Fibroblast of mammary gland (primary cell): ENCODE measurements at regions not wholly inside any gene's neighbourhood (a gene's known extent, or its start where the extent isn't known, plus 50 kb on each side); places are given as distances from the start of the nearest gene placed in this dataset.

ENCODE experiments used
- DNase-seq: peaks from one replicate; pipeline ENCODE4 v3.0.0-alpha.2; 2010; ENCODE audit warnings: low read depth
- H3K4me3 ChIP-seq: 2 replicates; pipeline ENCODE4 v1.5.1; 2011; ENCODE audit warnings: low read depth, mild to moderate bottlenecking, low read length, moderate library complexity; ENCODE audit not compliant: control insufficient read depth
- TF ChIP-seq, protein P1 (sequence below): conservative IDR thresholded peaks from 2 replicates; pipeline ENCODE4 v1.5.1; 2011; ENCODE audit warnings: low read depth, low read length, inconsistent platforms; ENCODE audit not compliant: control insufficient read depth, insufficient read depth

DNA sequence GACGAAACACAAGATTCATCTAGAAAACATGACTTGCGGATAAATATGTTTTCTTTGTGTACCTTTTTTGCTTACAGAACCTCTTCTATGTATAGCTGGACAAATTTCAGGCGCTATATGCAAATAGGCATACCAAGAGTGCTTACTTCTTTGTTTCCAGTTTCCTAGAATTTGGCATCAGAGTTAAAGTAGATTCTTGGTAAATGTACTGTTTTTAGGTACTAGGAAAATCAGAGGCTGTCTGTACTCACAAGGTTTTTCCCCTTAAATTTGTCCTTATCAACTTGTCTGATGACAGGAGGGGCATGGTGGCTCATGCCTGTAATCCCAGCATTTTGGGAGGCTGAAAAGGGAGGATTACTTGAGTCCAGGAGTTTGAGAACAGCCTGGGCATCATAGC is 124.9 kb upstream of the TMEM170B start:
- H3K4me3 ChIP-seq, result no peak overlapping the region
- DNase-seq, result no peak
- TF ChIP-seq, protein P1, sequence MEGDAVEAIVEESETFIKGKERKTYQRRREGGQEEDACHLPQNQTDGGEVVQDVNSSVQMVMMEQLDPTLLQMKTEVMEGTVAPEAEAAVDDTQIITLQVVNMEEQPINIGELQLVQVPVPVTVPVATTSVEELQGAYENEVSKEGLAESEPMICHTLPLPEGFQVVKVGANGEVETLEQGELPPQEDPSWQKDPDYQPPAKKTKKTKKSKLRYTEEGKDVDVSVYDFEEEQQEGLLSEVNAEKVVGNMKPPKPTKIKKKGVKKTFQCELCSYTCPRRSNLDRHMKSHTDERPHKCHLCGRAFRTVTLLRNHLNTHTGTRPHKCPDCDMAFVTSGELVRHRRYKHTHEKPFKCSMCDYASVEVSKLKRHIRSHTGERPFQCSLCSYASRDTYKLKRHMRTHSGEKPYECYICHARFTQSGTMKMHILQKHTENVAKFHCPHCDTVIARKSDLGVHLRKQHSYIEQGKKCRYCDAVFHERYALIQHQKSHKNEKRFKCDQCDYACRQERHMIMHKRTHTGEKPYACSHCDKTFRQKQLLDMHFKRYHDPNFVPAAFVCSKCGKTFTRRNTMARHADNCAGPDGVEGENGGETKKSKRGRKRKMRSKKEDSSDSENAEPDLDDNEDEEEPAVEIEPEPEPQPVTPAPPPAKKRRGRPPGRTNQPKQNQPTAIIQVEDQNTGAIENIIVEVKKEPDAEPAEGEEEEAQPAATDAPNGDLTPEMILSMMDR, result no peak

DNA sequence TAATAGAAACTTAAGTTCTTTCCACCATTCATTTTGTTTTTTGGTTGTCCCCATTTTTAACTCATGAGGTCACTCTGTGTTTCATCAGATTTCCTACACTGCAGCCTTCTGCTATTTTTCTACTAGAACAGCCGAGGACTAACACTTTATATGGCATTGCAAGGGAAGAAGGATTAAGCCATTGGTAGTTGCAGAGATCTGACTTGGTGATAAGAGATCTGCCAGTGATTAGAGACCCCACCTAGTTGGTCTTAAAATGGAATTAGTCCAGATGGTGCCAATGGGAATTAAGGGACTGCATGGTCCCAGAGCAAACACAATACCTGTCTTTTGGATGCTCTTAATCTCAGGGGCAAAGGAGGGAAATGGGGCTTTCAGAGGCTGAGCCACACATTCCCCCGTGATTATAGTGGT is 125.5 kb upstream of the TMEM170B start:
- DNase-seq, result peak; percentile 48
- TF ChIP-seq, protein P1, result no peak
- no peak overlapping the region for H3K4me3 ChIP-seq

DNA sequence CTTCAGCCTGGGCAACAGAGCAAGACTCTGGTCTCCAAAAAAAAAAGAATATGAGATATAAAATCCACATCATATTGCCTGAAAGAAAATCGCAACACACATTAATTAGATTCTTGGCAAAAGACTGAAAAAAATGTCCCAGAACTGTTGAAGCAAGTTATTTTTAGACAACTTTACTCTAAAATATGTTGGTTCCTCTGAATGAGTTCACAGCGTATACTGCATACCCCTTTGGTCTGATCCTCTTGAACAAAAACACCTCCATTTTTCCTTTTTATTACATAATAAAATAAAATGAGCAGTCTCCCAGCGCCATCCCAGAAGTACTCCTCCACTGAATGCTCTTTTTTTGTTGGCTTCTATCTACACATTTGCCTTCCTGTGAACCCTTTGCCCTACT is 126.0 kb upstream of the TMEM170B start:
- H3K4me3 ChIP-seq, result no peak overlapping the region
- DNase-seq, result no peak
- TF ChIP-seq, protein P1, result no peak

DNA sequence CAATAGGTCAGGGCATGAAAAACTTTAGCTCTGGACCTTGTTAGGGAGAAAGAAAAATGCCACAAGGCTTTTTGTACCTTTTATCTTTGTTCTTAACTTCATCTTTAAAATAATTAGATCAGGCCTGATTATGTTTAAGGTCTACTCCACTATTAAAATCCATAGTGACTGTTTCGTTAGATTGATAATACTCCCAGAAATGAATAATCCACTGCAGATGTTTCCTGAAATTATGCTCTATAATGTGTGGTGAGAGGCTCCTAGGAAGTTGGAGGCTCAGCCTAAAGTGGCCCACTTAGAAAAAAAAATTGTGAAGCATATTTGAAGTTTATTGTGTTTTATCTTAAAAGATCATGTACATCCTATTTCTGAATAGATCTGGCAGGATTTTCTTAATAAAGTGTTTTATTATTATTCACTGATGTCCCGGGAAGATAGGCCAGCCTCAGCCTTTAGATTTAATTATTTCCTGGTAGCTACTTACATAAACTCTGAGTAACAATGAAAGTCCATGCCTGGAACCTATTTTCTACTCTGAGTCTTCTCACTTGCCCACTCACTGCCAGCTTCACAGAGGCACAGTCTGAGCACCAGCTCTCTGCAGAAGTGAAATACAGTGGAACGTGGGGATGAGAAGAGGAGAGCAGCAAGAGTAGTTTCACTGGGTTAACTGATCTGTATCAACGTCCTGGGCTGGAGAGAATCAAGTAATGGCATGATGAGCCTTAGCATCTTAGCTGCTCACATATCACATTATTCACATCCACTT is 126.8 kb upstream of the TMEM170B start:
- H3K4me3 ChIP-seq, result no peak overlapping the region
- TF ChIP-seq, protein P1, result no peak
- DNase-seq, result no peak

DNA sequence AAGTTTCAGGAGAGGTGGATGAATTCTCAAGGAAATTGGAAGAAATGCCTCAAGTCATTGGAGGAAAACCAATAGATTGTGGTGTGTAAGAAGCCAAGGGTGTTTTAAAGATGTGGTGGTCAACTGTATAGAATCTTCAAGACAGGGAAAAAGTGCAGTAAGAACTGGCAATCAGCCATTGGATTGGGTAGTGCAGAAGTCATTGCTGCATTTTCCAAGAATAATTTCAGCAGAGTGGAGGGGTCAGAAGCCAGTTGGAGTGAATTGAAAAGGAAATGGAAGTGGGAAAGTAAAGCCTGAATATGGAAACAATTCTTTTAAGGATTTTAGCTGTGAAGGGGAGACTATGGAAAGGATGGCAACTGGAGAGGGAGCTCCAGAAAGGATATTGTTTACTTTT is 128.2 kb upstream of the TMEM170B start:
- no peak for DNase-seq
- TF ChIP-seq, protein P1, result no peak
- no peak overlapping the region for H3K4me3 ChIP-seq

DNA sequence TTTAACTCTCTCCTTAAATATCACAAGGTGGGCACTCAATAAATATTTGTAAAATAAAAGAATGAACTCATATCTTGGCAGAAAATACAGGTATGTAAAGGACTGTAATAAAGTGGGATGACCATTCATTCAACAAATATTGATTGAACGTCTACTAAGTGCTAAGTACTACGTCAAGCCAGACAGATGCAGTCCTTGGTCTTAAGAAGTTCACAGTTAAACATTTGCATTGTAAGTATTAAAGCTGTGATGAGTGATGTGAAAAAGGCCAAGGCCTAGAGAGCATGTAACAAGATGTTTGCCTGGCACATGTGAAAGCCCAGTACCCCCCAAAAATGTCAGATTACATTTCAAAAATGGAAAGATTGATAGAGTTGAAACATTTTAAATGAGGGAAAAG is 130.1 kb upstream of the TMEM170B start:
- TF ChIP-seq, protein P1, result no peak
- no peak for DNase-seq
- no peak overlapping the region for H3K4me3 ChIP-seq

DNA sequence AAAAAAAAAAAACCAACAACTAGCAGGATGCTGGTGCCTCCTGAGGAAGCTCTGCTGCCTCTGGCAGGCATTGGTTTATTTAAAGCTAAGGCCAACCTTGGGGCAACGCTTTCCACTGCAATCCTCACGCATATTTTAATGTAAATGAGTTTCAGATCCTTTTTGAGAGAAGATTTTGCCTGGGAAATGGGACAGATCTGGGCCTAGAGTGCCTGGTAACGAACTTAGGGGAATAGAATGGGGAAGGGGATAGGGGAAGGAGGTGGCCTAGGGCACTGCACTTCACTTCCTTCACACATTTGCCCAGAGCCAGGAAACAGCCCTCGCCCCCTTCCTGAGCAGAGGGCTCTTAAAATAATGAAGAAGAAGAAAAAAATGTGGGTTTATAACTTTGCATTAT is 132.7 kb upstream of the TMEM170B start:
- no peak overlapping the region for H3K4me3 ChIP-seq
- DNase-seq, result no peak
- TF ChIP-seq, protein P1, result no peak
